ENCODE measurements at regions not wholly inside any gene's neighbourhood (a gene's known extent, or its start where the extent isn't known, plus 50 kb on each side); places are given as distances from the start of the nearest gene placed in this dataset.

DNA sequence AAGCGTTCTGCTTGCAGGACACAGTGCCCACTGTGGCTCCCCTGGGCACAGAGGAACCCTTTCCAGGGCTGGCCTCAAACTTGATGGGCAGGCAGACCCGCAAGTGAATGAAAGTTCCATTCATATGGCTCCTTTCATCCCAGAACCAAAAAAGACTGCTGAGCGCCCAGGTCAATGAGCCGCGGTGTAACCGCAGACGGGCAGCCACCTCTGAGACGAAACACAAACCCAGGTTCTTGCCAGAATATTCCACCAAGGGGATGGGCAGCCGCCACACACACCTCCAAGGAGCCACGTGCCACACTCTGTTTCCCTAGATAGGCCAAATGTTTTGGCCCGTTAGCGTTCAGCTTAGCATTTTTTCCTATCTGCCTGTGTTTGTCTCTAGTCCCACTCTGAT, 82.8 kb upstream of the IGF1R start:
- no peak for TF ChIP-seq POLR2AphosphoS5 (IDR thresholded peaks at IDR 0.05)
- TF ChIP-seq, protein P1, sequence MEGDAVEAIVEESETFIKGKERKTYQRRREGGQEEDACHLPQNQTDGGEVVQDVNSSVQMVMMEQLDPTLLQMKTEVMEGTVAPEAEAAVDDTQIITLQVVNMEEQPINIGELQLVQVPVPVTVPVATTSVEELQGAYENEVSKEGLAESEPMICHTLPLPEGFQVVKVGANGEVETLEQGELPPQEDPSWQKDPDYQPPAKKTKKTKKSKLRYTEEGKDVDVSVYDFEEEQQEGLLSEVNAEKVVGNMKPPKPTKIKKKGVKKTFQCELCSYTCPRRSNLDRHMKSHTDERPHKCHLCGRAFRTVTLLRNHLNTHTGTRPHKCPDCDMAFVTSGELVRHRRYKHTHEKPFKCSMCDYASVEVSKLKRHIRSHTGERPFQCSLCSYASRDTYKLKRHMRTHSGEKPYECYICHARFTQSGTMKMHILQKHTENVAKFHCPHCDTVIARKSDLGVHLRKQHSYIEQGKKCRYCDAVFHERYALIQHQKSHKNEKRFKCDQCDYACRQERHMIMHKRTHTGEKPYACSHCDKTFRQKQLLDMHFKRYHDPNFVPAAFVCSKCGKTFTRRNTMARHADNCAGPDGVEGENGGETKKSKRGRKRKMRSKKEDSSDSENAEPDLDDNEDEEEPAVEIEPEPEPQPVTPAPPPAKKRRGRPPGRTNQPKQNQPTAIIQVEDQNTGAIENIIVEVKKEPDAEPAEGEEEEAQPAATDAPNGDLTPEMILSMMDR (IDR thresholded peaks at IDR 0.05) = no peak
